ENCODE measurements at regions not wholly inside any gene's neighbourhood (a gene's known extent, or its start where the extent isn't known, plus 50 kb on each side); places are given as distances from the start of the nearest gene placed in this dataset.

- TF ChIP-seq AKNA (CRISPR knock-in tag; IDR thresholded peaks at IDR 0.05; ENCODE audit: borderline replicate concordance), result no peak
- no peak for TF ChIP-seq ZNF556 (CRISPR knock-in tag; IDR thresholded peaks at IDR 0.05; ENCODE audit: borderline replicate concordance)
- no peak for TF ChIP-seq ZHX2 (IDR thresholded peaks at IDR 0.05; ENCODE audit: low read depth)
- no peak for TF ChIP-seq ZHX2 (CRISPR knock-in tag; IDR thresholded peaks at IDR 0.05; ENCODE audit: borderline replicate concordance)
- no peak for TF ChIP-seq SNAPC5 (CRISPR knock-in tag; IDR thresholded peaks at IDR 0.05; ENCODE audit: borderline replicate concordance)
- TF ChIP-seq ZMAT5 (CRISPR knock-in tag; IDR thresholded peaks at IDR 0.05; ENCODE audit: borderline replicate concordance, low read depth), result no peak
- no peak for TF ChIP-seq CC2D1A (CRISPR knock-in tag; IDR thresholded peaks at IDR 0.05)
- no peak for TF ChIP-seq GLMP (CRISPR knock-in tag; IDR thresholded peaks at IDR 0.05; ENCODE audit: borderline replicate concordance)
- TF ChIP-seq ZNF441 (CRISPR knock-in tag; IDR thresholded peaks at IDR 0.05; ENCODE audit: borderline replicate concordance), result no peak
These were observed 108.3 kb upstream of the DUSP21 start (continued) for GRCh38 chrX:44735498-44735897.

All from HepG2 (cell line).